HK-2 (cell line): ENCODE measurements at regions not wholly inside any gene's neighbourhood (a gene's known extent, or its start where the extent isn't known, plus 50 kb on each side); places are given as distances from the start of the nearest gene placed in this dataset.
"Not testable (repeated sequence)": the region's sequence is repeated elsewhere in the genome, so short reads cannot be mapped to it uniquely, and the experiment has no call there.

Experiments
- DNase-seq: peaks from one replicate; pipeline ENCODE4 v3.0.0-alpha.2; 2018; ENCODE audit not compliant: unreplicated experiment

- DNase-seq: no peak
Measured at GRCh38 chr9:96131825-96132224, 170.2 kb downstream of the HSD17B3 start.

DNA sequence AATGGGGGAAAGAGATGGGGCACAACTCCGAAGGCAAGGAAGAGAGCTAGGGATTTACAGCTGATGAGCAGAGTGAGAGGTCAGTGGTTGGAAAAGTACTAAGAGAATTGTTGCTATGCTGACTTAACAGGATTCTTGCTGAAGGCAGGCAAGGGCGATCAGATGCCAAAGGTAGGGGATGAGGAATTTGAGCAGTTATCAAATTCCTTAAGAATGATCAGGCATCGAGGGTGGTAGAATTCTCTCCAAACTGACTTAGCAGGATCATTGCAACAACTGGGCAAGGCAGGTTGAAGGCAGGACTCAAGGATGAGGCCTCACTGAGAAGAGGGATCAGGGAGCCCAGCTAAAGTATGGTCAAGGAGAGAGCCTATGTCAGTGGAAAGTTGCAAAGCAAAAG, 171.0 kb downstream of the HSD17B3 start:
- DNase-seq: no peak

GRCh38 chr9:96129747-96130146, 172.2 kb downstream of the HSD17B3 start:
- DNase-seq: no peak

- no peak for DNase-seq
Measured at GRCh38 chr9:96128880-96129279, 173.1 kb downstream of the HSD17B3 start.

DNA sequence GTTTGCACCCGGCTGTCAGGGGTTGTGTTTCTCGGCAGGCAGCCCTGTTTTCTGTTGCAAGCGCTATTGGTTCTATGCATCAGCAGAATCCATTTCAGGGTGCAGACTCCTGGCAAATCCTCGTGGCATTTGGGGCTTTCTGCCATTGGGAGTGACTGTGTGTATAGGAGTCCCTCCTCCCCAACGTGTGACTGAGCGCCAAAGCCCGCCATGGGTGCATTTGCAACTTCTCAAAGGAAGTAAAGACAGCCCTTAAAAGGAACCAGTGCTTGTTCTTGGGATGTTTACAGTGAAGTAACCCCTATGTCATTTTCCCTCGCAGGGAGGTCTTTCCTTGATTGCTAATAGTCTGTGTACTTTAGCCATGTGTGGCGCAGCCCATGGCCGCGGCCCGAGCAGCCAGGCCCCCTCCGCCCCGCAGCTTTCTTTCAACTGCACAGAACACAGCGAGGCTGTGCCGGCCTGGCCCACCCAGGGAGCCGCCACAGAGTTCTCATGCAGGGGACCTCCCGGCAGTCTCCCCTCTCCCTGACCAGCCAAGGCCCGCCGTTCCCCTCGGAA, 175.6 kb downstream of the HSD17B3 start:
- no peak for DNase-seq

- DNase-seq: no peak
Measured at GRCh38 chr9:96125624-96126023, 176.4 kb downstream of the HSD17B3 start.

- DNase-seq: no peak
Measured at GRCh38 chr9:96122751-96123150, 179.2 kb downstream of the HSD17B3 start.

DNA sequence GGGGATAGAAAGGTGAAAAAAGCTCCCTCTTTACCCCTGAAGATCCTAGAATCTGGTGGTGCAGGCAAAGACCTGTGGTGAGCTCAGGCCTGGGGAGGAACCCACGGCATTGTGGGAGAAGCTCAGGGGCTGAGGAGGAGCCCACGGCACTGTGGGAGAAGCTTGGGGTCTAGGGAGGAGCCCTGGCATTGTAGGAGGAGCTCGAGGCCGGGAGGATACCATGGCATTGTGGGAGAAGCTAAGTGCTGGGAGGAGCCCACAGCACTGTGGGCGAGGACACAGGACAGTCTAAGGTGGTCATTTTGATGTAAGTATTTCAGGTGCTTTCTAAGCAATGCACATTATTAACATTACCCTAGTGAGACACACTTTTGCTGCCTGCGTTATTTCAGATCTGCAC, 179.7 kb downstream of the HSD17B3 start:
- no peak for DNase-seq

- no peak for DNase-seq
Measured at GRCh38 chr9:96121136-96121535, 180.8 kb downstream of the HSD17B3 start.

- DNase-seq: no peak
Measured at GRCh38 chr9:96117398-96118080, 184.4 kb downstream of the HSD17B3 start.

DNA sequence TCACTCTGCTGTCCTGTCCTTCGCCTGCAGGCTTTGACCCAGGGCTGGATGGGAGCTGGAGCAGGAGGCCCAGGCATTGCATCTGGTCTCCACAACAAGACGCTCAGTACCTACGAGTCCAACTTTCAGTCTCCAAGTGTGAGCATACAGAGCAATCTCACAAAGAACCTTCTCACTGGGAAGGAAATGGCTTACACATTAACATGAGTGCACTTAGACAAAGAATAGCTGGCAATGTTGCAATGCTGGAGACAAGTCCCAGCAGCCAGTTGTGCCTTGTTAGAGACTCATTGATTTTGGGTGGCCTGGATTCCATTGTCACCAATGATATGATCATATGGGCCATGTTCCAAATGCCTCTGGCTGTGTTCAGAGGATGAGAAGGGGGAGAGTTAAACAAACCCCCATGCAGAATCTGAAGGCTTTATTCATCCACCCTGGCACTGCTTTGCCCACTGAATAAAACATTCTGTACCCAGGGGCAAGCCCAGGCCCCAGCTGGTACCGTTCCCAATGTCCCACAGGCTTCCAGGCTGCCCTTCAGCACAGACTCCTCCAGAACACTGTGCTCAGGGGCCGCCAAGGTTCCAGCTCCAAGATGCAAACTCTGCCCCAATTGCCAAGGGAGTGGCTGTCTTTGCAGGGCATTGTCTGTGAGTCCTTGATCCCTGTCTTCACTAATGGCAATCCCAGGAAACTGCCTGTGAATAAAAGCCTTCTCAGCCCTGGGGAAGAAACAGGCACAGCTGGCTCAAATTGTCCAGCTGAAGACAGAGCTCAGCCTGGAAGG, 185.5 kb downstream of the HSD17B3 start:
- DNase-seq: no peak

- DNase-seq: no peak
Measured at GRCh38 chr9:96115836-96116235, 186.1 kb downstream of the HSD17B3 start.

DNA sequence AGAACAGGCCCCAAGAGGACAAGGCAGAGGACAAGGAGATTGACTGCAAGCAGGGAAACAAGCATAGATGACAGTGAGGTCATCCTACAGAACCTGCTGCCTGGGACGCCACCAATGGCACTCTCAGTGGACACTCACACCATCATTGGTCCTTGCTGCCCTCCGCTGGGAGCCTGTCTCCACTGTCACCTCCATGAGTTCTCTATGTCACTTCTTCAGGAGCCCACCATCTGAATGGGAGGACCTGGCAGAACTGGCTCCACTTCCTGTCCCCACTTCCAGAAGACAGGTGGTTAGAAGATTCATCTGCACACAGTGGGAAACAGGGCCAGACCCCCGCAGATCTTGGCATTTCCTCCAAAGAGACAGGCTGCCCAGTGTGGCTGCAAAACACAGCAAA, 188.9 kb downstream of the HSD17B3 start:
- DNase-seq: no peak

- DNase-seq: no peak
Measured at GRCh38 chr9:96109680-96110351, 192.2 kb downstream of the HSD17B3 start.

- DNase-seq: no peak
Measured at GRCh38 chr9:96108691-96109380, 193.1 kb downstream of the HSD17B3 start.

DNA sequence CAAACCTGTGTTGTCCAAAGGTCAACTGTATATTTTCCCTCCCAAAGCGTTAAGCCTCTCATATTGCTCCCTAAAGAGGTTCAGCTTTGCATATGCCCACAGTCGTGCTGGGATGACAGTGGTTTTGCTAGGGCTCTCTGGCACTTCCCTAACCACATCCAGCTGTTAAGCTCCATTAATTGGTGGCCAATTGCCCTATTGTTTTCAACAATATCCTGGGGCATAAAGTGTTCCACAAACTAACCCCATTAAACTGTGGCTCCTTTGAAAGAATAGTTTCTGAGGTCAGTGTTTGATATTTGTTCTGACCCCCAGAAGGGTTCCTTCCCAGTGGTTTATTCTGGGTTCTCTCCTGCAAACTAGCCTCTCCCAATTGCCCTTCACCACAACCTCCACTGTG, 194.5 kb downstream of the HSD17B3 start:
- no peak for DNase-seq

DNA sequence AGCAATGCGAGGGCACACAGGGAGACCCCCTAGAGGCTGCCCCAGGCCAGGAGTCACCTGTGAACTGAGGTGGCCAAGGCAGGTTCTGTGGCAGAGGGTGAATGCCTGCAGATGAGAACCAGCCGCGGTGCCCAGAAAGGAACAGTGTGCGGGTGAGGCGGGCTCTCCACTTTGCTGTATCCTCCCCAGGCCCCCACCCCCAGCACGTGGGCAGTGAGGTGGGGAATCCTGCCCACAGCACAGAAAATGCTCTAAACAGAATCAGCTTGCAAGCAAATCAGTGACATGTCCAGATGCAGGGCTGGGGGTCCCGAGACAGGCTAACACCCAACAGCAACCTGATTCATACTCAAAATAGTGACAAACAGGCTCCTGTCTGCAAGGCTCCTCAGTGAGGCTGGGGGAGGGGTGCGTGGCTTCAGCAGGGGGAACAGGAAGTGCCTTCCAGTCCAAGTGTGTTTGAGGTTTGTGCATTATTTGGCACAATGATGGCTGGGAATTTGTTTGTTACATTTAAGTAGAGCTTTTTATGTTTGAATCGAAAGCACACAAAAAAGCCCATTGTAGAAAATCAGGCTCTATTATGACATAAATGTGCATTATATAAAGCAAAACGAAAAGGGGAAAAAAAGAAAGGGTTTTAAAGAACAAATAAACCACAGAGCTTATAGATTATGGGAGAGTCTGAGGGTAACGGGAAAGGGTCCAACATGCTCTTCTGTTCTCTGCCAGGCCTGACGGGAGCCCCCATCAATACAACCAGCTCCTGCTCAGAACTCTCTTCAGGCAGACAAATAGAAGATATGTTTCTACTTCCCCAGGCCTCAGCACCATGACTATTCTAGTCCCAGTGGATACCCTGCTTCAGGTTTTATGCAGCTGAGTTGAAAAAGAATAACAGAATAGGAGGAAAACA, 201.3 kb downstream of the HSD17B3 start:
- DNase-seq: no peak

- not testable (repeated sequence) for DNase-seq
Measured at GRCh38 chr9:96090630-96091029, 211.3 kb downstream of the HSD17B3 start.

GRCh38 chr9:96089452-96090085, 212.4 kb downstream of the HSD17B3 start:
- no peak for DNase-seq

GRCh38 chr9:96088510-96088909, 213.0 kb downstream of the ERCC6L2 start:
- DNase-seq: no peak
